Astrocyte of the spinal cord (primary cell): ENCODE measurements at regions not wholly inside any gene's neighbourhood (a gene's known extent, or its start where the extent isn't known, plus 50 kb on each side); places are given as distances from the start of the nearest gene placed in this dataset.

Experiments used
- DNase-seq: peaks from one replicate; pipeline ENCODE4 v3.0.0; 2011; ENCODE audit warnings: low read depth, low spot score
- H3K4me3 ChIP-seq: 2 replicates; pipeline ENCODE4 v1.5.1; 2011; ENCODE audit warnings: low read depth, mild to moderate bottlenecking, low read length, moderate library complexity
- CTCF ChIP-seq: IDR thresholded peaks from 2 replicates; pipeline ENCODE4 v1.5.1; 2012; ENCODE audit warnings: low read depth, mild to moderate bottlenecking, low read length, inconsistent platforms
- in situ Hi-C: cut with HindIII; loops from 2 replicates; pipeline ENCODE4 v1.10.0; 2017; ENCODE audit warnings: low sequenced_read_pairs

DNA sequence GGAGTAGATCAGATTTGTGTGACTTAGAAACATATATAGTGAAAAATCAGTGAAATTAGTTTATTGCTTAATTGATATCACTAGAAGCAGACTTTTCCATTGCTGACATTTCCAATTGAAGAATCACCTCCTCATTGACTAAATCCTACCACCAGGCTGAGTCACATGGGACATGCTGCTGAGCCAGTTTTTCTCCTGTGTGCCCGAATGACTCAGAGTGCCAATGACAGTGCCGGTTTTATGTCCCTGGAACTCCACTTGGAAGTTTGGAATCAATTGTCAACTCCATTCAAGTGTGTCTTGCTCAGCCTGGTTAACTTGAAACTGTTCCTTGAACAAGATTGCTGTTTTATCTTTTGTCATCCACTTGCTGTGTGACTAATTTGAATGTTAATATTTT, 316.1 kb upstream of the PRDM1 start:
- no peak for TF ChIP-seq CTCF
- no peak overlapping the region for H3K4me3 ChIP-seq
- in situ Hi-C loops: no loop called here
- no peak for DNase-seq

- in situ Hi-C loops: no loop called here
- TF ChIP-seq CTCF: no peak
- DNase-seq: no peak
- H3K4me3 ChIP-seq: no peak overlapping the region
Measured at GRCh38 chr6:105769197-105769596, 316.9 kb upstream of the PRDM1 start.

DNA sequence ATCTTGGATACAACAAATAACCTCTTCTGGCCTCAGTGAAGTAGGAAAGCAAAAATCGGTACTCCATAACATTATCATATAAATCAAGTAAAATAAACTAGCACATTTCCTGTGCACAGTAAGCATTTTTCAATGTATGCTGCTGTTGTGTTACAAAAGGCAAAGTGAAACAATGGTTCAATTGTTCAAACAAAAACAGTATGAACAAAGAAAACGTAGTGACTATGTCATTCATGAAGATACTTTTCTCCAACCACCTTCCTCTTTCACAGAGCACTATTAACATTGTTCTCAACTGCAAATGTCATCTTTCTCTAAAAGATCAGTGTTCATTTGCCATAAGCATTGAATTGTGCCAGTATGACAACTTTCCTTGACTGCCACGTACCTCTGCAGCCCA, 318.6 kb upstream of the PRDM1 start:
- no peak overlapping the region for H3K4me3 ChIP-seq
- in situ Hi-C loops: no loop called here
- no peak for TF ChIP-seq CTCF
- no peak for DNase-seq

DNA sequence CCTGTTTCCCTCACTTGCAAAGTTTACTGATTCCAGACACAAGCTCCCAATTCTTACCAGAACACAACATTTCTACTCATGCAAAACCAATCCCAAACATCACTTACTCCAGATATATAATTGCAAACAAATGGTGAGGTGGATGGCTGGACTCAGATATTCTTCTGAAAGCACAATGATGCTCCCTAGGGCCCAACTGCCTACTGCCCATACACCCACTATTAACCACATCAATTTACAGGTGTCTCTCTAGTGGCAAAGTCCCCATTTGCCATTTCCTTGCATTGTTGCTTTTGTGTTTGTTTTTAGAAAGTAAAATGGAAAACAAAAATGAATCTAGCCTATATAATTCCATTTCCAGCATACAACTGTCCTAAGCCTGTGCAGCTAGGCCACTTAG, 320.9 kb upstream of the PRDM1 start:
- no peak overlapping the region for H3K4me3 ChIP-seq
- no peak for DNase-seq
- in situ Hi-C loops: no loop called here
- no peak for TF ChIP-seq CTCF

GRCh38 chr6:105764315-105764714, 321.8 kb upstream of the PRDM1 start:
- H3K4me3 ChIP-seq: no peak overlapping the region
- no peak for DNase-seq
- TF ChIP-seq CTCF: no peak
- in situ Hi-C loops: no loop called here

- no peak for DNase-seq
- in situ Hi-C loops: no loop called here
- no peak for TF ChIP-seq CTCF
- H3K4me3 ChIP-seq: no peak overlapping the region
Measured at GRCh38 chr6:105763866-105764265, 322.3 kb upstream of the PRDM1 start.

GRCh38 chr6:105760746-105761145, 325.4 kb upstream of the PRDM1 start:
- no peak for TF ChIP-seq CTCF
- in situ Hi-C loops: no loop called here

More at GRCh38 chr6:105760746-105761145, 325.4 kb upstream of the PRDM1 start:
- no peak for DNase-seq
- H3K4me3 ChIP-seq: no peak overlapping the region
